IPS-20b (cell line): ENCODE measurements at regions not wholly inside any gene's neighbourhood (a gene's known extent, or its start where the extent isn't known, plus 50 kb on each side); places are given as distances from the start of the nearest gene placed in this dataset.
"Not testable (repeated sequence)": the region's sequence is repeated elsewhere in the genome, so short reads cannot be mapped to it uniquely, and the experiment has no call there.

Experiments used
- H3K27ac ChIP-seq: one replicate; pipeline ENCODE4 v1.5.1; 2013; ENCODE audit warnings: low read length
- H3K27me3 ChIP-seq: 2 replicates; pipeline ENCODE4 v1.6.1; 2013; ENCODE audit warnings: mild to moderate bottlenecking, low read length, inconsistent platforms; ENCODE audit not compliant: insufficient read depth
- H3K36me3 ChIP-seq: 2 replicates; pipeline ENCODE4 v1.6.1; 2013; ENCODE audit warnings: low read depth, mild to moderate bottlenecking, inconsistent platforms, low read length, moderate library complexity; ENCODE audit not compliant: insufficient read depth
- H3K4me1 ChIP-seq: 2 replicates; pipeline ENCODE4 v1.6.1; 2013; ENCODE audit warnings: mild to moderate bottlenecking, control low read depth, inconsistent platforms, low read length, moderate library complexity; ENCODE audit not compliant: insufficient read depth
- H3K4me3 ChIP-seq: 2 replicates; pipeline ENCODE4 v1.5.1; 2013; ENCODE audit warnings: mild to moderate bottlenecking, low read length, inconsistent platforms
- H3K9ac ChIP-seq: 2 replicates; pipeline ENCODE4 v1.6.1; 2013; ENCODE audit warnings: low read depth, mild to moderate bottlenecking, inconsistent platforms, low read length, moderate library complexity
- H3K9me3 ChIP-seq: 2 replicates; pipeline ENCODE4 v1.6.1; 2013; ENCODE audit warnings: mild to moderate bottlenecking, low read depth, low read length, inconsistent platforms; ENCODE audit not compliant: insufficient read depth

DNA sequence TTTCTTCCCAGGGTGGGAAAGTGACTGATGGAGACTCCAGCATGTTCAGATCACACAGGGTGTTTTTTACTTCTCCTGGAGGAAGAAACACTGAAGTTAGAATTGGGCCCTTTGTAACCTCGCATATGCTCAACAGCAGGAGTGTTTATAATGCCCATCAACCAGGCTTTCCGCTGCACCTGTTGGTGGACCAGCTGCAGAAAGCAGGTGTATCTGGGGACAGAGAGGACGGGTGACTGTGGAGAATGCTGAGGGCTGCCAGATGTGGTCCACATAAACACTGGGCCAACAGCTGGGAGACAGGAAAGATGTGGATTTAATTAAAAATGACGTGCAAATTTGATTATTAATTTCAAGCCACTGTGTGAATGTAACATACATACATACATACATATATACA, 335.5 kb upstream of the SPRED2 start:
- no peak overlapping the region for H3K27ac ChIP-seq
- H3K9ac ChIP-seq, result no peak overlapping the region
- H3K27me3 ChIP-seq, result no peaks in the 10 kb centered on the region
- H3K9me3 ChIP-seq, result no peaks in the 10 kb centered on the region
- no peaks in the 10 kb centered on the region for H3K4me1 ChIP-seq
- H3K36me3 ChIP-seq, result no peaks in the 10 kb centered on the region
- no peak overlapping the region for H3K4me3 ChIP-seq

DNA sequence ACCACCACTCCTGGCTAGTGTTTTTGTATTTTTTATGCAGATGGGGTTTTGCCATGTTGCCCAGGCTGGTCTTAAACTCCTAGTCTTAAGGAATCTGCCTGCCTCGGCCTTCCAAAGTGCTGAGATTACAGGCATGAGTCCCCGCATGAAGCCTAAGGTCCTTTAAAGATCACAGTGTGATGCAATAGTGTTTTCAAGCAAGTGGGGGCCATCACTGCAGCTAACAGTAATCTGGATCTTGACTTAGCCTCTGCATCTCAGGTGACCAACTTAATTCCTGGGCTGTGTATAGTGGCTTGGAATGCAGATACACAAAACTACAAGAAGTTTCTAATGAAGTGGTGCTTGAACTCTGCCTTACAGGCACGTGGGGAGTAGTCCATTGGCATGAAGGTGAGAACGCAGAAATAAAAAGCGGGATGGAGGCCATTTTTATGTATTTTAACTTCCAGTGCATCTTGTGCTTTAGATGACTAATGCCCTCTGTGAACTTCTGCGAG, 334.4 kb upstream of the SPRED2 start:
- Histone ChIP-seq H3K27me3 (no peaks in the 10 kb centered on the region), H3K4me1 (no peaks in the 10 kb centered on the region), H3K9ac (no peak overlapping the region), H3K9me3 (no peaks in the 10 kb centered on the region), H3K27ac (no peak overlapping the region), H3K4me3 (no peak overlapping the region), H3K36me3 (no peaks in the 10 kb centered on the region)

DNA sequence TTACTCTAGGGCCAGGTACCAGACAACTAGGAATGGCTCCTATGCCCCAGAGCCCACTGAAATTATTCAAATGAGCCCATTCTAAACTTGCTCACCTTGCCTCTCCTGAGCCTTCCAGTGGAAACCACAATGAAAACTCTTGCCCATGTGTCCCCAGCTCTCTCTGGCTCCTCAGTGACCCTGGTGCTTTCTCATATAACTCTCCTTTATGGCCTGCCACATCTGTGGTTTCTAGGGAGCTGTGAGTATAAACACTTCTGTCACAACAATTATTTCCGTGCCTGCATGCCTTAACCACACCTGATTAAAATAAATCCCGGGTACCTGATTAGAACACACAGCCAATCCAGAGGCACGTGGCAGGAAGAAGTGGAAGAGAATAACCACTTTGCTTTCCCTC, 333.0 kb upstream of the SPRED2 start:
- Histone ChIP-seq H3K4me3 (no peak overlapping the region), H3K4me1 (no peaks in the 10 kb centered on the region), H3K9ac (no peak overlapping the region), H3K9me3 (no peaks in the 10 kb centered on the region), H3K36me3 (no peaks in the 10 kb centered on the region), H3K27ac (no peak overlapping the region), H3K27me3 (no peaks in the 10 kb centered on the region)

DNA sequence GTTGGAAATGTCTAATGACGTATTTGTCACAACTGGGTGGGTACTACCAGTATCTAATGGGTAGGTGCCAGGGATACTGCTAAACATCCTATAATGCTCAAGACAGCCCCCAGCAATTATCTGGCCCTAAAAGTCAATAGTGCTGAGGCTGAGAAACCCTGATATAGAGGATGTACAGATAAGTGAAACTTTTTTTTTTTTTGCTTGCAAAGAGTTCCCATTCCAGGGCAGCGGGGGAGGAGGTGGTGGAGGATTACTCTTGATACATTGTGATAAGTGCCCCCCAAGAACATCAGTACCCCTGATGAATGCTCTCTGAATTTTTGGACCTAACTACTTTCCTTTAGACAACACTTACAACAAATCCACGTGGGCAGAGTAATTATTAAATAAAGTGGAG, 329.7 kb upstream of the SPRED2 start:
- Histone ChIP-seq H3K4me1 (no peaks in the 10 kb centered on the region), H3K36me3 (no peaks in the 10 kb centered on the region), H3K9ac (no peak overlapping the region), H3K27ac (no peak overlapping the region), H3K4me3 (no peak overlapping the region), H3K9me3 (peaks cover 8% of the 10 kb centered on the region), H3K27me3 (no peaks in the 10 kb centered on the region)

GRCh38 chr2:65754219-65754618, 321.8 kb upstream of the SPRED2 start:
- H3K9me3 ChIP-seq, result peaks cover 15% of the 10 kb centered on the region
- H3K27me3 ChIP-seq, result no peaks in the 10 kb centered on the region
- no peak overlapping the region for H3K9ac ChIP-seq
- no peak overlapping the region for H3K27ac ChIP-seq
- no peaks in the 10 kb centered on the region for H3K4me1 ChIP-seq
- H3K36me3 ChIP-seq, result no peaks in the 10 kb centered on the region
- H3K4me3 ChIP-seq, result no peak overlapping the region

- Histone ChIP-seq H3K4me1 (0 out of 2 replicates have a peak, but pooled peaks cover 4% of the 10 kb centered on the region), H3K4me3 (no peak overlapping the region), H3K36me3 (no peaks in the 10 kb centered on the region), H3K27me3 (no peaks in the 10 kb centered on the region), H3K9me3 (peaks cover under 1% of the 10 kb centered on the region; the same call in 1 of the 2 replicates), H3K9ac (no peak overlapping the region), H3K27ac (no peak overlapping the region)
These were observed 319.0 kb upstream of the SPRED2 start for GRCh38 chr2:65751408-65751807.

GRCh38 chr2:65749545-65749944, 317.1 kb upstream of the SPRED2 start:
- H3K9ac ChIP-seq, result no peak overlapping the region
- H3K4me1 ChIP-seq, result 0 out of 2 replicates have a peak, but pooled peaks cover 4% of the 10 kb centered on the region
- no peak overlapping the region for H3K4me3 ChIP-seq
- H3K27ac ChIP-seq, result no peak overlapping the region
- no peaks in the 10 kb centered on the region for H3K36me3 ChIP-seq
- H3K27me3 ChIP-seq, result no peaks in the 10 kb centered on the region
- H3K9me3 ChIP-seq, result no peaks in the 10 kb centered on the region

DNA sequence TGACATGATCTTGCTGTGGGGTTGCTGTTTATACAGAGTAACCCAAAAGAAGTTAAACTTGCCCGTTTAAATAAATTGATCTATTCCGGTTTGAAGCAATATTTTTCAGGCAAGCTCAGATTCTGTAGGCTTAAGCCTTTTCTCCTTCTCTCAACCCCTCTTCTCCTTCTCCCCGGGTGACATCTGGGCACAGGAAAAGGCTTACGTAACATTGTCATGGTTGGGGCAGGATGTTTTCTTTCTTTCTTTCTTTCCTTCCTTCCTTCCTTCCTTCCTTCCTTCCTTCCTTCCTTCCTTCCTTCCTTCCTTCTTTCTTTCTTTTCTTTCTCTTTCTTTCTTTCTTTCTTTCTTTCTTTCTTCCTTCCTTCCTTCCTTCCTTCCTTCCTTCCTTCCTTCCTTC, 315.5 kb upstream of the SPRED2 start:
- H3K36me3 ChIP-seq, H3K9ac ChIP-seq, H3K4me3 ChIP-seq, H3K27me3 ChIP-seq, H3K27ac ChIP-seq, H3K9me3 ChIP-seq, H3K4me1 ChIP-seq: not testable (repeated sequence)

- 0 out of 2 replicates have a peak, but pooled peaks cover 4% of the 10 kb centered on the region for H3K4me1 ChIP-seq
- H3K27ac ChIP-seq, result no peak overlapping the region
These were observed 314.7 kb upstream of the SPRED2 start for GRCh38 chr2:65746931-65747675.

DNA sequence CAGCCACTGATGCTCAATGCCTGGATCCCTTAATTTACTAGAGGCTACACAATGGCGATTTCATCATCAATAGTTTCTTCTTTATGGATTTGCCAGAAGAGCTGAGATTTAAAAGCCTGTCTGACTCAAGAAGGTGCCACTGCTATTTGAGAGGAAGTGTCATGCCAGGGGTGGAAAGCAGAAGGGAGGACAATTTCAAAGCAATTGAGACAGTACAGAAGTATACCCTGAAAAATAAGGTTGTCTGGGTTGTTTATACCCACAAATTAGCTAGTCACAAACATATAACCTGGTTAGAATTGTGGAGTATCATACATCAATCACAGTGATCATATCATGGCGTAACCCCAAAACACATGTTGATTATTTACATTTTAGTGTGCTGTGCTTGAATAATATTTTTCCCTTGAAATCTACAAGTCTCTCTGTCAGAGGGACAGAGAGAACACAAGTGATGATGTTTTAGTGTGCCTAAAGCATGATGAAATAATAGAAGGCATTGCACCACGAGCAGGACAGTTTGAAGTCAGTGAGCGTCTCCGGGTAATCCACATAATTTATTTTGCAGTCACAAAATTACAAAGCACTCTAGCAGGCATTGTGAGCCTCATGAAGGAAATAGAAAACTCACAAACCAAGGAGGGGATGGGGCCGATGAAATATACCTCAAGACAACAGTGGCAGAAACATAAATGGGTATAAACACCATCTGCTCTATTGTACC, 312.2 kb upstream of the SPRED2 start:
- no peak overlapping the region for H3K9ac ChIP-seq
- 0 out of 2 replicates have a peak, but pooled peaks cover 4% of the 10 kb centered on the region for H3K4me1 ChIP-seq

More at GRCh38 chr2:65746931-65747675, 314.7 kb upstream of the SPRED2 start:
- Histone ChIP-seq H3K36me3 (no peaks in the 10 kb centered on the region), H3K9me3 (no peaks in the 10 kb centered on the region), H3K27me3 (no peaks in the 10 kb centered on the region), H3K9ac (no peak overlapping the region), H3K4me3 (no peak overlapping the region)

DNA sequence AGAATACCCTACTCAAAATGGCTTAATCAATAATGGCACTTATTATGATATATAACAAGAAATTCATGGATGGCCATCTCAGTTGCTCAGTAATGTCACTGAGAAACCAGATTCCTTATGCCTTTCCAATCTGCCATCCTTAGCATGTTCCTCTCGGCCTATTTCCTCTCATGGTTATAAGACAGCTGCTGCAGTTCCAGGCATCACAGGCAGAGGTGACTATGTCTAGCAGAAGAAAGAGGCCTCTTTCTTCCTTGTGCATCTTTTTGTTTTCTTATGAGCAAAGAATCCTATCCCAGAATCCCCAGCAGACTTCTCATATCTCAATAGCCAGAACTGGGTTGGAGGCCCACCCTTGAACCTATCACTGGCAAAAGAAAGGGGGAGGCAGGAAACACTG, 310.6 kb upstream of the SPRED2 start:
- H3K36me3 ChIP-seq, result no peaks in the 10 kb centered on the region
- no peaks in the 10 kb centered on the region for H3K27me3 ChIP-seq
- H3K27ac ChIP-seq, result no peak overlapping the region
- H3K9ac ChIP-seq, result no peak overlapping the region
- no peak overlapping the region for H3K4me3 ChIP-seq
- 0 out of 2 replicates have a peak, but pooled peaks cover 4% of the 10 kb centered on the region for H3K4me1 ChIP-seq
- no peaks in the 10 kb centered on the region for H3K9me3 ChIP-seq

More for the DNA sequence above, 312.2 kb upstream of the SPRED2 start:
- no peak overlapping the region for H3K4me3 ChIP-seq
- H3K27me3 ChIP-seq, result no peaks in the 10 kb centered on the region
- no peaks in the 10 kb centered on the region for H3K9me3 ChIP-seq
- H3K36me3 ChIP-seq, result no peaks in the 10 kb centered on the region
- no peak overlapping the region for H3K27ac ChIP-seq

GRCh38 chr2:65739927-65740326, 307.5 kb upstream of the SPRED2 start:
- no peak overlapping the region for H3K9ac ChIP-seq
- H3K27ac ChIP-seq, result no peak overlapping the region
- H3K27me3 ChIP-seq, result no peaks in the 10 kb centered on the region
- no peaks in the 10 kb centered on the region for H3K9me3 ChIP-seq
- no peaks in the 10 kb centered on the region for H3K36me3 ChIP-seq
- H3K4me1 ChIP-seq, result no peaks in the 10 kb centered on the region
- no peak overlapping the region for H3K4me3 ChIP-seq
